Non-pigmented ciliary epithelial cell (primary cell): ENCODE measurements at regions not wholly inside any gene's neighbourhood (a gene's known extent, or its start where the extent isn't known, plus 50 kb on each side); places are given as distances from the start of the nearest gene placed in this dataset.

Source experiments
- DNase-seq: peaks from one replicate; pipeline ENCODE4 v3.0.0-alpha.2; 2010; ENCODE audit warnings: low read depth

DNA sequence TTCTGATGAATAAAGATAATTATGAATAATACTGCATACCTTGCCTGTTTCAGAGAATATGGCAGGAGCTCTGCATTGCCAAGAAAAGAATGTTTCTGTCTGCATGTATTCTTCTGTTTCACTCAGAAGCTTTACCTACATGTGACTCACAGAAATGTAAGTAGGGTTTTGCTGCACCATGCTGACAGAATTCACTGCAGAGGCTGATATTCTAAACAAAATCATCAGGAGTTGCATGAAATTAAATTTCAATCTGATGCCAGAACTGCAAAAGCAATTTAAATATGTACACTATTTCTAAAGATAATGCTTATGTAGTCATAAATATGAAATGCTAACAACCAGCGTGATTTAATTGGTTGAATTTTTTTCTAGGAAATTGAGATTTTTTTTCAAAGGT lies 332.8 kb upstream of the FSHR start:
- DNase-seq, result no peak

DNA sequence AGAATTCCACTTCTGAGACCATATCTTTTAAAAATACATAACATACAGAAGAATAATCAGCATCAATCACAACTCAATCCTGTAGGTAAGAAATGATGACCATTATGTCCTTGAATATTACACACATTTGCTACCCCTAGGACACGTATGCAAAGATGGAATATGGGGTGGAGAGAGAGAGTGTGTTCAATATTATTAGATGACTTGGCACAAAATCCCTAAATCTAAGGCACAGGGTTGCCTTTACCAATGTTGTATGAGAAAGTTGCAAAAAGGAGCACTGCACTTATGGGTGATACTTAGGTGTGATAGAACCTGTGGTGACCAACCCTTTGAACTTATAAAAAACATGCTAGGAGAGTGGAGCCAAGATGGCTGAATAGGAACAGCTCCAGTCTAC lies 326.2 kb upstream of the FSHR start:
- no peak for DNase-seq

DNA sequence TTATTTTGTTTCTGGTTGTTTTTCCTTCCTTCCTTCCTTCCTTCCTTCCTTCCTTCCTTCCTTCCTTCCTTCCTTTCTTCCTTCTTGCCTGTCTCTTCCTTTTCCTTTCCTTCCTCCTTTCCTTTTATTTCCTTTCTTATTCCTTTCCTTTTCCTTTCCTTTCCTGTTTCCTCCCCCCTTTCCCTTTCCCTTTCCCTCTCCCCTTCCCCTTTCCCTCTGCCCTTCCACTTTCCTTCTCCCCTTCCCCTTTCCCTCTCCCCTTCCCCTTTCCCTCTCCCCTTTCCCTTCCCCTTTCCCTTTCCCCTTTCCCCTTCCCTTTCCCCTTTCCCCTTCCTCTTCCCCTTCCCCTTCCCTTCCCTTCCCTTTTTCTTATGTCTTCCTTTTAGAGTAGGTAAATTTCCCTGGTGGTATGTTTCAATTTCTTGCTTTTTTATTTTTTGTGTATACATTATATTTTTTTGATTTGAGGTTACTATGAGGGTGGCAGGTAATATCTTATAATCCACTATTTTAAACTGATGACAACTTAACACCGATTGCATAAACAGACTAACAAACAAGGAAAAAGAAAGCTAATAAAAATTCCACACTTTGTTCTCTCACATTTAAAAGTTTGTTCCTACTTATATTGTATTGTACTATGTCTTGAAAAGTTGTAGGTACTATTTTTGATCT lies 311.0 kb upstream of the FSHR start:
- no peak for DNase-seq

DNA sequence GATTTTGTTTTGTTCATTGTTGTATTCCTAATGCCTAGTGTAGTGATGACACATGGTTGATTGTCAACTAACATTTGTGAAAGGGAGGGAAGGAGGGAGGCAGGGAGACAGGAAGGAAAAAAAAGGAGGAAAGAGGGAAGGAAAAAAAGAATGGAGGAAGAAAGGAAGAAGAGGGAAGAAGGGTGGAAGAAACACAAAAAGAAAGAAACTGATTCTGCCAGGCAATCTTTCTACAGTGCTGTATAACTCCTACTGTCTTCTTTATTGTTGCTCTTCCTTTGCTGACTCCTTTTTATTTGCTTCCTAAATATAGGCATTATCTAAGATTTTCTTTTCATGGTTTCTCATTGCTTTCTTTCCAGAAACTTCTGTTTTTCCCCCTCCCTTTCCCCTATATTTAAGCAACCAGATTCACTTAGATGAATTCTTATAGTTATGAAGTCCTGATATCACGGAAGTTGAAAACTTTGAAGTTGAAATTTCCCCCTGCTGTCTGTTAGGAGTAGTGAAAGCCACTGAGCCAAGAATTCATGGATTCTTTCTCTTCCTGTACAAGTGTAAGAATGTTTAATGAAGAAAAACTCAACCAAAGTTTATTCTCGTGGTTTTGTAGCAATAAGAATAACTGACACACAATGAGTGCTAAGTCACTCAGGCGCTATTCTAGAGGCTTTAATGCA lies 305.1 kb upstream of the FSHR start:
- no peak for DNase-seq

DNA sequence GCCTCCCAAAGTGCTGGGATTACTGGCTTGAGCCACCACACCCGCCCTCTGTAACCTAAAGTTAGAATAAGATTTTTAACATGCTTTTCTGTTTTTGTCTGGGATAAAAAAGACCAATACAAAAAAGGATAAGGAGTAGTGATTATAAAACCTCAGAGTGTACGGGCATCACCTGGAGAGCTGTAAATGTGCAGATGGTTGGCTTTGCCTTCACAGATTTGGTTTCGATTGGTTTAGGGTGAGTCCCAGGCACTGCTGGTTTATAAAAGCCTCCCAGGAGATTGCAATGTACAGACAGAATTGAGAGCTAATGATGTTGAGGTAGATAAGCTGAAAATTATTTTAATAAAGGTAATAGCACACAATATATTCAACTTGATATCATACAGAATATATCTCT lies 289.7 kb upstream of the FSHR start:
- DNase-seq, result no peak

DNA sequence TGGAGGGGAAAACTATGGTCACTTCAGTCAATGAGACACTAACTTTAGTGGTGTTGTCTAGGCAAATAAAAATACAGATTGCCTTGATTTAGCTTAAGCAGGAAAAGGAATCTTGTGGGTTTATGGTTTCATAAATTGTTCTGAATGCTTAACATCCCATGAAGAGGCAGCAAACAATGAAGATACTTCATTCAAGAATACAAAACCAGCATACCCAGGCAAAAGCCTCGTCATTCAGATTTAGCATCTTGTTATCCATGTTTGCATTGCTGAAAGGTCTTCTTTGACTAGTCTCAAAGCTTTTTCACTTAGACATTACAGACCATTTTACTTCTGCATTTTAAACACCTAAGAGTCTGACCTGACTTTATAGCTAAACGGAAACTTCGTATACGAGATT lies 272.7 kb upstream of the FSHR start:
- DNase-seq, result no peak

DNA sequence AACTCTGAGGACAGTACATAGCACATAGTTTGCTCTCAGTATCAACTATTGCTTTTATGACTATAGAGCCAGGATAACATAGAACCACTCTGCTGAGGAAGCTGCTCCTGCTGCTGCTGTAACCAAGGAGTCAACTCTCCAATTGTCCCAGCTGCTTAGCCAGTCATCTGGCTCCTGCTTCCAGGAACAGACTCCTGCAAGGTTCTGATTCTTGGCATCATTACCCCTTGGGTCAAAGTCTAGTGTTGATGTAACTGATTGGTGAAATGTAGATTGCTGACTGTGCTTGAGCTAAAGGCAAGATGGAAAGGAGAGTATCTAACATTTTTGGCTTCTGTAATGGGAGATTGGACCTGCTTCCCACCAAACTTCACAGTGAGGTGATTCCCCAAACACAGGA lies 261.9 kb upstream of the FSHR start:
- DNase-seq, result no peak

DNA sequence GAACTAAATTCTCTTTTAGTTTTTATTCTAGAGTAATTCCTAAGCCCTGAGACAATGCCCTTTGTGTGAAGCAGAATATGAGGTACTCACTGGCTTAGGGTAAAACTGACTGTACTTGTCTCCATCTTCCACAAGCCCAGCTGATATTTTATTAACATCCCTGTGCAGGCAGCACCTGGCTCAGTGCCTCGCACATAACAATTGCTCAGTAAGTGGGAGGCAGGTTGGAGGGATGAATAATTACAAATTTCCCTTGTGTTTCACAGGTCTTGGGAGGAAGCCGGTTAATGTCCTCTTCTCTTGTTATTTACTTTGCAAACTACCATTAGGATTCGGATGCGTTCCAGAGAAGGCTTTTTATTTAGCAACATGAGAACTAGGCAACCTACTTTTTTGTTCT lies 249.8 kb upstream of the FSHR start:
- no peak for DNase-seq

DNA sequence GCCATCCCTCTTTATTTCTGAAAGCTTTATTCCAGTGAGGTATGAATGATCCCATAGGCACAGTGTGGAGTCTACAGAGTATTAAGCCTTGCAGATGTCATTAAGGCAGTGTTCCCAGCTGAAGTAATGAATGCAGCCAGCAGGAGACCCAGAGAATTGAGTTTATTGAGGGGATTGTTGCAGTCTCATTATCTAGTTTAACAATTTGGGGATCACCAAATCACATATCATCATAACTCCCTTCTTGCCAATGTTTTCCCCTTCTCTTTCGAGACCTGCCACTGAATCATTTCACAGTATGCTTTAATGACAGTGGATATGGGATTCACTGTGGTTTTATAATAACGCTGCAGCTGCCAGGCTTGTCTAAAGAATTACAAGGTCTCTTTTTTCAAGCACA lies 249.3 kb upstream of the FSHR start:
- no peak for DNase-seq

DNA sequence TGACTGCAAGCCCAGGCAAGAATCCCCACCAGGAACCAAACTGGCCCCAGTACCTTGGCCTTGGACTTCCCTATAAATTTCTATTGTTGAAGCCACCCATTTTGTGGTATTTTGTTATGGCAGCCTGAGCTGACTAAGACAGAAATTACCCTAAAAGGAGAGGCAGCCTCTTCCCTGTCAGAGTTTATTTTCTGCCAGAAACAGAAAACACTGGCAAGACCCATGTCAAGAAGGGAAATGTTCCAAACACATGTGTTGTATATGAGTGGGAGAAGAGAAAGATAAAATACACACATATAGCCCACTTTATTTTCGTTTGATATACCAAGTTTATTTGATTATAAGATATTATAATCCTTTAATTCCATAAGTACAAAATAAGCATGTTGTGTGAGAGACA lies 225.1 kb upstream of the FSHR start:
- no peak for DNase-seq

DNA sequence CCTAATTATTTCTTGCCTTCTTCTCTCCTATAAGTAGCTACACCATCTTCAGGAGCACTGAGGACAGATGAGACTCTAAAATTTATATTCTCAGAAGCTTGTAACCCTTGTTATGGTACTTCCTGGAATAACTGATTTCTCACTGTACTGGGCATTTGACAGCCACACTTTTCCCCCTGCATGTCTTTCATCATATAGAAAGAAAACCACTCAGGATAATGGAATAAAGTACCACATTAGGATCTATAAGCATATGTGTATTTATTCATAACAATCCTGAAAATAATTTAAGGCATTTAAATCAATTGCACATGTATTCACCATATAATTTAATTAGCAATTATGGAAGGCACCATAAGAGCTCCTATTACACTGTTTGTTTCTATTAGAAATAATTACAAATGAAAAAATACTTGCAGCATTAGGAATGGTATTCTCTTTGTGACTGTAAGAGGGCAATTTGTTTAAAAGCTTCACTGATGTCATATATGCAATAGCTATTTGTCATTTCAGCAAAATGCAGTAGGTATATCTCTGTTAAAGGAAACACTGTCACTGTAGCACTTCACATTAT lies 216.9 kb upstream of the FSHR start:
- DNase-seq, result no peak

DNA sequence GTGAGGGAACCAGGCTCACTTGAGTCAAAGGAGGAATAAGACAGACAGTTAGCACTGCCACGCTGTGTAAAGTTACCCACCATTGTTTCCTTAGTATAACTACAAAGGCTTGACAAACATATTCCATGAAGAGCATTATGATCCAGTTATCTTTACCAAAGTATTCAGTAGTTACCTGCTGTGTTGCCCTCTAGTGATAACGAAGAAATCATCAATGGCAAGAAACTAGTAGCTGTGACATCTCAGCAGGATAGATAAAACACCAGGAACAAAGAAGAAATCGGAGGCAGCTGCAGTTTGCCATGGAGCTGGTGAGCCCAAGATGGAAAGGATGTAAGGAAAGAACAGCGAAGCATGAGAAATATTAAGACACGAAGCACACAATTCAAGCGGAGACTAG lies 215.3 kb upstream of the FSHR start:
- no peak for DNase-seq

DNA sequence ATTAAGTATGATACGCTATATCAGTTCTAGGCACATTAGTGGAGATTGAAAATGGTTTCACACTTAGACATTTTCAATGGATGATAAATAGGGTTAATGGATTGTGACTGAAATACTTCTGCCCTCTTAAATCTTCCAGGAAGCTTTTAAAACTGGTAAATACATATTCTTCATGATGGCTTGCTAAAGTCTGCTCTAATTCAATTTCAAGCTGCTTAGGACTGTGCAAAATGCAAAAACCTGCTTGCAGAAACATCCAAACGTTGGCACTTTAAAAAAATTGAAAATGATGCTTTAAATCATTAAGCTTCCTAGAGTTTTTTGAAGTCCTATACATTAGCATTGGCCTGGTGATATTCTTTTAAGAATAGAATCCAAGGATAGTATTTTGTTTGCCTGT lies 214.8 kb upstream of the FSHR start:
- no peak for DNase-seq

DNA sequence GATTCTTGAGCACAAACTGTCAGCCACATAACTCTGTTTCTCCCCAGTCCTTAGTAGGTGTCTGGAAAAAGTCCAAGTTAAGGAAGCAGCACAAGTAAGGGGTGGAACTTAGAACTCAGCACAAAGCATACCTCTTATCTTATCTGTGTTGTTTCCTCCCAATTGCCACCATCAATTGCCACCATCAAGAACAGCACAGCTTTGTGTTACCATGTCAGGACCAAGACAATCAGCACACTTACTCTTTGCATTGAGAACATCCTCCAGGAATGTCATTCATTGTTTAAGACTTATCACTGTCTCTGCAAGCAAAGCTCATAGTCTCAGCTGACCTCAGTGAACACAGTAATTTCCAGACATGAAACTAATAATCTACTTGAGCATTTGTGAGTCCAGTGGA lies 212.7 kb upstream of the FSHR start:
- no peak for DNase-seq

DNA sequence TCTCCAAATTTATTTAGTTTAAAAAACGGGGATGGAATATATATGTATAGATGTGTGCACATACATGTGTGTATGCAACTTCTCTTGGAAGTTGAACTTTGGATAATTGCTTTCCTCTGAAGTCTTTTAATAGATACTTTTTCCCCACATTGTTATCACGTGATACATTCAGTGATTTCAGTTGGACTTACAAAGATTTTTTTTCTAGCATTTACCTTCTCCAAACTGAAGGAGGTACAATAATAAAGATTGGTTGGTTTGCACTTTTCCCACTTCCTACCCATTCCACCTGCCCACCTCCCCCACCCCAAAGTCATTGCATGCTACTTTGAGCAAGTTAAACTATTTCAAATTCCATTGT lies 206.1 kb upstream of the FSHR start:
- no peak for DNase-seq

DNA sequence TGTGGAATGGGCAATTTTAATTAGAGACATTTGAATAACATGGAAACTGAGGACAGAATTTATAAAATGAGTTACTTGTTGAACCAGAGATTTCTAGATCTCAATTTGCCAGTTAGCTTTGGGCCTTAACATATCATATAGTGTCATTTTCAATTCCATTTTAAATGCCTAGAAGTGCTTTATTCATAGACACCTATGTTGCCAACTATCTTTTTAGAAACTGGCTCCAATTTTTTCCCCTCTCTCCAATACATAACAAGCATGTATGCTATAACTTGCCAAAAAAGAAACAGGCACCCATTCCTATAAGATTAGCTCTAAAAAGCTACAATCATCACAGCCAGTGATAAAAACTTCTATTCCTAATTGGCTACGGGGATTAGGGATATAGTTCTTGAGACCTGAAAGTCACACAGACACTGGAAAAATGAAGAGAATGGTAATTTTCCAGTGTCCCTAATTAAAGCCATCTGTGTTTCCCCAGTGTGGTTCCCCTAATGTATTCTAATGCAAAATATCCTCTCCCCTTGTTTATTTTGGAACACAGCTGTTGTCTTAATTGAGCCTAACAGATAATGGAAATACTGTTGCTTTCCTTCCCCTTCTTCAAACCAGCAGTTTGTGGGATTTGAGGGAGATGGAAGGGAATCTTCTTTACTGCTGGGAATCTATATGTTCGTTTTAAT lies 205.5 kb upstream of the FSHR start:
- DNase-seq, result no peak

DNA sequence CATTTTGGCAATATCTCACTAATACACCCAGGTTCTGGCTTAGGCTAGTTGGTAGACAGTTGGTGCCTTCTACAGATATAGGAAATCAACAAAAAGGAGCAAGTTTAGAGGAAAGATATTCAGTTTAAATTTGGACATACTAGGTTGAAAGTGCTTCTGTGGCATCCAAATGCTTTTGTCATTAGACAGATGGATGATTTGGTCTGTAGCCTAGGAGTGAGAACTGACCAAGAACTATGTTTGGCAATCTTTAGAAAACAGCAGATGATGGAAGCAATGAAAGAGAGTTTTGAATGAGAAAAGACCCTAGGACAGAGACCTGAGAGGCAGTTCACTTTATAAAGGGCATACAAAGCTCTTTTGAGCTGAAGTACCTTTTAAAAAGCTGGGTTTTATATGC lies 201.3 kb upstream of the FSHR start:
- no peak for DNase-seq

DNA sequence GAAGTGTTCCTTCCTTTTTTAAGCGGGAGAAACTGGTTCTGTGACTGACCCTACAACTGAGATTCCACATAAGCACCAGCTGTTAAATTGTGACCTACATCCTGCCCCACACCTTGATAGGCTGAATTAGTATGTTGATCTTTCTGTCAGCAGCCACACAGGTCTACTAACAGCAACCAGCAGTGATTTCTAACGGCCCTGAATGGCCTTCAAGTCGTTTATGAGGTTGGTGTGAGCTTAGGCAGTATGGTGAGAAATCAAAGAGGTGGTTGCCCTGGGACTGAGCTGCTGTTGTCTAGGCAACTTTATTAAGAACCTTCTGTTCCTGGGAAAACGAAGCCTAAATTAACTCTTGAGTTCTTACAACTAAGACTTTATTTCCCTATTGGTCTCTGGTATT lies 197.2 kb upstream of the FSHR start:
- no peak for DNase-seq

DNA sequence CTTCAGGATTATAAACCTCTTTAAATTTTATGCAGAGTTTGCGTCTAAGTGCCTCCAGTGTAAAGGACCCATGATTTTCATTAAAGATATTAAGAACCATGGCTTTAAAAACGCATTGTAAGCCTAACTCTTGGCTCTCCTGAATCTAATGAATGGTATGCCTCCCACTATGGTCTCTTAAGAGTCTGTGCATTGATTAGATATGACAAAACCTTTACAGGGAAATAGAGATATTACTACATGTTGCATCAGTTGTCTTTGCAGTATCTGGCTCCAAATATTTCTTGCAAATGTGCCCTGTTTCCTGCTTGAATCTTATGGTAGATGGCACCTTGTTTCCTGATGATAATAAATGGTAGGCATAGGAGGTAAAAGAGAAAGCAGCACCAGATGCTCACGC lies 189.3 kb upstream of the FSHR start:
- DNase-seq, result no peak

DNA sequence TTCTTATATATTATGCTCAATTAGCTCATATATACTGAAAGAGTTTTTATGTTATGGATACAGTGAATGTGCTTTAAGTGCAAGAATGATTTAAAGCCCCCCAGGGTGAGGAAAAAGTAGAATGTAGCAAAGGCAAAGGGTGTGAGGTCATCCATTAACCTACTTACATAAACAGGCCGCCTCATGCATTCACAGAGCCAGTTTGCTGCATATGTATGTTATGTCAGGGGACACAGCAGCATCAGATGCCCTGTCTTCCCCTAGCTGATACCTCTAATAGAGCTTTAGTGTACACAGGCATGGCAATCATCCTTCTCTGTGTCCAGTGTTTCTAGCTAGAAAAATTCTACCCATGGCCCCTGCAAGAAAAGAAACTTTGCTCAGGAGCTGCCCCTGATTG lies 187.8 kb upstream of the FSHR start:
- DNase-seq, result no peak

DNA sequence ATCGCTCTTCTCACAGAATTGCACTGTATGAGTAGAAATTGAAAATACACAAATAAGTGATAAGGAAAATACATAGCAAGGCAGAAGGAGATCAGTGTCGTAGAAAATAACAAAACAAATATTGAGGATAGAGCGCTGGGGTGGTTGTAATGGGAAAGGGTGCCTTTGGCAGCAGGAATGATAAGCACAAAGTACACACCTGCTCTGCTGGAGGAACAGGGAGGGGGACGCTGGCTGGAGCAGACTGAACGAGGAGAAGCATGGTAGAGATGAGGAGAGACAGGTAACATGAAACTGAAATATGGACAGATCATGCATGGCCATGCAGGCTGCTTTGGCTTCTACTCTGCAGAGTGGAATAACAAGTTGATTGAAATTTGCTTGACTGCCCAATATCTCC lies 181.2 kb upstream of the FSHR start:
- no peak for DNase-seq

DNA sequence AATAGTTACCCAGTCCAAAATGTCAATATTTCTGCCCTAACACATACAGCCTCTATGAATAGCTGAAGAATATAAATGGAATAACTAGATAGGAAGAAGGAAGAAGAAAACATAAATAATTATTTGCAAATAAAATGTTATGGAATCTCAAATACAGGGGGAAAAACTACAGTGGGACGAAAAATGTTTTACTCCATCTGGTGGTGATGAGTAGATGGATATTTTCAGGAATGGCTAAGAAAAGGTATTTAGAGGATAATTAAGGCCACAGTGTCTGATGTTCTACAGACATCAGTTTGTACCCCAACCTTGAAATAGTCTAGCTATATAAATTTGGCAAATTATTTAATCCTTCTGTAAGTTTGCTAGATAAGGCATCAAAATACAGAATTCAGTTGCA lies 178.1 kb upstream of the FSHR start:
- no peak for DNase-seq

DNA sequence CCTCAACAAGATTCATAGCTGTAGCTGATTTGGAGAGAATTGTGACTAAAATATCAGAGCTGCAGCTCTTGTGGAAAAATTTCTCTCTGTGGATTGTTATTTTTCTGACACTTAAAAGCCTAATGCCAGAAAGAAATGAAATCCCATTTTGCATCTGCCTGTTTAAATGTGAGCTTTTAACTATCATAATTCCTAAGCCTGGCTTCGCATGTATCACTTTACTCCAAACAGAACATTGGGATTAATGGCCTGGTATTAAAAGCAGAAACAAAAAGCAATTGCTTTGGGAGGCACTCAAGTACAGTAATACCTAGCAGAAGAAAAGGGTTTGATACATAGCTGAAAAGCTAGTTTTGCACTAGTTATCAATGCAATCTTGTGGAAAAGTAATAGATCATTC lies 164.2 kb upstream of the FSHR start:
- DNase-seq, result no peak

DNA sequence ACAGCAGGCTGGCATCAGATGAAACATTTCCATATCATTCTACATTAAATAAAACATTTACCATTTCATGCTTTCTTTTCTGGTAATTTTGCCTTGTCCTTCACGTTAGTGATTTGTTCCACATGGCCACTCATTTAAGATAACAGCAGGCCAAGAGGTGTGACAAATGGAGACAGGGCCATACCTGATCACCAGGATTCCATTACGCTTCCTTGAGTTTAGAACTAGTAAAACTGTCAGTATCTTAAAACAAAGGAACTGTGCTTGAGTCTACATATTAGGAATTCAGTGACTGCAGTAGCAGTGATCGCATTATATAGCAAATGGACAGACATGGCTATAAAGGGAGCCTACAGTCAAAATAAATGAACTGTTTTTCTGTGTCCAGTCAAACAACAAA lies 155.1 kb upstream of the FSHR start:
- no peak for DNase-seq
